ENCODE measurements at regions not wholly inside any gene's neighbourhood (a gene's known extent, or its start where the extent isn't known, plus 50 kb on each side); places are given as distances from the start of the nearest gene placed in this dataset.

GRCh38 chr3:176807938-176808337, 389.3 kb downstream of the TBL1XR1 start:
- CTCF ChIA-PET = no interaction called here
- TF ChIP-seq CTCF (IDR thresholded peaks at IDR 0.05; ENCODE audit: insufficient read depth, low read length, missing control alignments) = no peak
- POLR2A ChIA-PET = no interaction called here

GRCh38 chr3:176799675-176800074, 397.6 kb downstream of the TBL1XR1 start:
- CTCF ChIA-PET = no interaction called here
- no peak overlapping the region for H3K4me3 ChIP-seq (ENCODE audit: low read depth, low read length)
- POLR2A ChIA-PET = no interaction called here
- TF ChIP-seq CTCF (IDR thresholded peaks at IDR 0.05; ENCODE audit: insufficient read depth, low read length, missing control alignments) = no peak
- DNase-seq (ENCODE audit: low read depth, low spot score) = no peak

More at GRCh38 chr3:176807938-176808337, 389.3 kb downstream of the TBL1XR1 start:
- no peak overlapping the region for H3K4me3 ChIP-seq (ENCODE audit: low read depth, low read length)
- no peak for DNase-seq (ENCODE audit: low read depth, low spot score)

GRCh38 chr3:176798680-176799079, 398.6 kb downstream of the TBL1XR1 start:
- DNase-seq (ENCODE audit: low read depth, low spot score) = no peak
- ChIA-PET CTCF (interaction anchor here (0.6 to 6.4 kb wide), 2 partner anchors 15 to 895 kb away, joined by 3 to 25 read pairs; no protein-coding TSS in a partner anchor), POLR2A (no interaction called here)
- TF ChIP-seq CTCF (IDR thresholded peaks at IDR 0.05; ENCODE audit: insufficient read depth, low read length, missing control alignments) = no peak
- no peak overlapping the region for H3K4me3 ChIP-seq (ENCODE audit: low read depth, low read length)

GRCh38 chr3:176796371-176796770, 400.9 kb downstream of the TBL1XR1 start:
- no peak for DNase-seq (ENCODE audit: low read depth, low spot score)
- no peak for TF ChIP-seq CTCF (IDR thresholded peaks at IDR 0.05; ENCODE audit: insufficient read depth, low read length, missing control alignments)
- H3K4me3 ChIP-seq (ENCODE audit: low read depth, low read length) = no peak overlapping the region
- POLR2A ChIA-PET = no interaction called here
- CTCF ChIA-PET = interaction anchor here (6.4 kb wide), 1 partner anchor 17 kb away, joined by 25 read pairs; no protein-coding TSS in a partner anchor

- POLR2A ChIA-PET = no interaction called here
- no peak for DNase-seq (ENCODE audit: low read depth, low spot score)
- TF ChIP-seq CTCF (IDR thresholded peaks at IDR 0.05; ENCODE audit: insufficient read depth, low read length, missing control alignments) = no peak
- CTCF ChIA-PET = interaction anchor here (6.4 kb wide), 1 partner anchor 18 kb away, joined by 25 read pairs; no protein-coding TSS in a partner anchor
- H3K4me3 ChIP-seq (ENCODE audit: low read depth, low read length) = no peak overlapping the region
Measured at GRCh38 chr3:176795891-176796290, 401.4 kb downstream of the TBL1XR1 start.

GRCh38 chr3:176794406-176794805, 402.9 kb downstream of the TBL1XR1 start:
- DNase-seq (ENCODE audit: low read depth, low spot score) = no peak
- ChIA-PET POLR2A (no interaction called here), CTCF (interaction anchor here (6.4 kb wide), 1 partner anchor 19 kb away, joined by 25 read pairs; no protein-coding TSS in a partner anchor)
- TF ChIP-seq CTCF (IDR thresholded peaks at IDR 0.05; ENCODE audit: insufficient read depth, low read length, missing control alignments) = no peak
- no peak overlapping the region for H3K4me3 ChIP-seq (ENCODE audit: low read depth, low read length)

Measured in AG04449 (cell line).